ENCODE measurements at regions not wholly inside any gene's neighbourhood (a gene's known extent, or its start where the extent isn't known, plus 50 kb on each side); places are given as distances from the start of the nearest gene placed in this dataset.

GRCh38 chr3:83706669-83707068, 1252.1 kb upstream of the CADM2 start:
- H3K9me2 ChIP-seq (replicated peaks; ENCODE audit: insufficient read depth), result no peaks in the 10 kb centered on the region
- H3K4me2 ChIP-seq, result no peak overlapping the region
- H3K27ac ChIP-seq, result no peak overlapping the region
- H3K4me1 ChIP-seq (ENCODE audit: insufficient read depth), result no peaks in the 10 kb centered on the region
- no peaks in the 10 kb centered on the region for H3K27me3 ChIP-seq
- no peaks in the 10 kb centered on the region for H3K9me3 ChIP-seq (ENCODE audit: low read depth)
- no peak overlapping the region for H3K4me3 ChIP-seq
- no peak for DNase-seq (ENCODE audit: low spot score)
- H4K20me1 ChIP-seq (ENCODE audit: insufficient read depth, poor library complexity, severe bottlenecking), result no peaks in the 10 kb centered on the region
- 50% methylated on average over 1 of the region's 1 CpG for WGBS (ENCODE audit: low lambda C conversion rate, missing lambda C conversion rate)
- H3K36me3 ChIP-seq (replicated peaks; ENCODE audit: insufficient read depth, low read depth), result no peaks in the 10 kb centered on the region
- no peak overlapping the region for H2AFZ ChIP-seq
- TF ChIP-seq EZH2phosphoT487 (IDR thresholded peaks at IDR 0.05; ENCODE audit: low read depth, severe bottlenecking, unreplicated experiment), result no peak
- TF ChIP-seq CTCF (IDR thresholded peaks at IDR 0.05; ENCODE audit: poor library complexity), result no peak
- TF ChIP-seq EZH2 (IDR thresholded peaks at IDR 0.05; ENCODE audit: borderline replicate concordance), result no peak
- no peaks in the 10 kb centered on the region for H3K79me2 ChIP-seq

- no peak overlapping the region for H2AFZ ChIP-seq
- no peaks in the 10 kb centered on the region for H3K9me3 ChIP-seq (ENCODE audit: low read depth)
- H3K27ac ChIP-seq, result no peak overlapping the region
- H3K9me2 ChIP-seq (replicated peaks; ENCODE audit: insufficient read depth), result no peaks in the 10 kb centered on the region
- no peak for DNase-seq (ENCODE audit: low spot score)
- no peaks in the 10 kb centered on the region for H3K36me3 ChIP-seq (replicated peaks; ENCODE audit: insufficient read depth, low read depth)
- no peaks in the 10 kb centered on the region for H4K20me1 ChIP-seq (ENCODE audit: insufficient read depth, poor library complexity, severe bottlenecking)
- no peaks in the 10 kb centered on the region for H3K27me3 ChIP-seq
- TF ChIP-seq EZH2phosphoT487 (IDR thresholded peaks at IDR 0.05; ENCODE audit: low read depth, severe bottlenecking, unreplicated experiment), result no peak
- no peak for TF ChIP-seq EZH2 (IDR thresholded peaks at IDR 0.05; ENCODE audit: borderline replicate concordance)
- TF ChIP-seq CTCF (IDR thresholded peaks at IDR 0.05; ENCODE audit: poor library complexity), result no peak
- H3K4me2 ChIP-seq, result no peak overlapping the region
- no peaks in the 10 kb centered on the region for H3K79me2 ChIP-seq
- H3K4me3 ChIP-seq, result no peak overlapping the region
- whole genome bisulfite sequencing (ENCODE audit: low lambda C conversion rate, missing lambda C conversion rate), result 61% methylated on average over 5 of the region's 5 CpGs
- no peaks in the 10 kb centered on the region for H3K4me1 ChIP-seq (ENCODE audit: insufficient read depth)
These were observed 1243.5 kb upstream of the CADM2 start for GRCh38 chr3:83715307-83715706.

GRCh38 chr3:83729576-83729975, 1229.2 kb upstream of the CADM2 start:
- no peak overlapping the region for H3K4me3 ChIP-seq
- no peaks in the 10 kb centered on the region for H3K4me1 ChIP-seq (ENCODE audit: insufficient read depth)
- no peaks in the 10 kb centered on the region for H4K20me1 ChIP-seq (ENCODE audit: insufficient read depth, poor library complexity, severe bottlenecking)
- DNase-seq (ENCODE audit: low spot score), result no peak
- no peak for TF ChIP-seq EZH2 (IDR thresholded peaks at IDR 0.05; ENCODE audit: borderline replicate concordance)
- no peak for TF ChIP-seq CTCF (IDR thresholded peaks at IDR 0.05; ENCODE audit: poor library complexity)
- TF ChIP-seq EZH2phosphoT487 (IDR thresholded peaks at IDR 0.05; ENCODE audit: low read depth, severe bottlenecking, unreplicated experiment), result no peak
- no peaks in the 10 kb centered on the region for H3K9me3 ChIP-seq (ENCODE audit: low read depth)
- H3K27me3 ChIP-seq, result no peaks in the 10 kb centered on the region
- no peaks in the 10 kb centered on the region for H3K36me3 ChIP-seq (replicated peaks; ENCODE audit: insufficient read depth, low read depth)
- no peak overlapping the region for H3K27ac ChIP-seq
- no peaks in the 10 kb centered on the region for H3K79me2 ChIP-seq
- 83% methylated on average over 1 of the region's 1 CpG for WGBS (ENCODE audit: low lambda C conversion rate, missing lambda C conversion rate)
- no peak overlapping the region for H3K4me2 ChIP-seq
- H2AFZ ChIP-seq, result no peak overlapping the region
- H3K9me2 ChIP-seq (replicated peaks; ENCODE audit: insufficient read depth), result no peaks in the 10 kb centered on the region

GRCh38 chr3:83734656-83735055, 1224.1 kb upstream of the CADM2 start:
- no peaks in the 10 kb centered on the region for H3K79me2 ChIP-seq
- WGBS (ENCODE audit: low lambda C conversion rate, missing lambda C conversion rate), result 68% methylated on average over 4 of the region's 4 CpGs
- no peak for DNase-seq (ENCODE audit: low spot score)
- no peaks in the 10 kb centered on the region for H3K4me1 ChIP-seq (ENCODE audit: insufficient read depth)
- no peaks in the 10 kb centered on the region for H4K20me1 ChIP-seq (ENCODE audit: insufficient read depth, poor library complexity, severe bottlenecking)
- TF ChIP-seq EZH2phosphoT487 (IDR thresholded peaks at IDR 0.05; ENCODE audit: low read depth, severe bottlenecking, unreplicated experiment) (no peak), EZH2 (IDR thresholded peaks at IDR 0.05; ENCODE audit: borderline replicate concordance) (no peak), CTCF (IDR thresholded peaks at IDR 0.05; ENCODE audit: poor library complexity) (no peak)
- no peak overlapping the region for H2AFZ ChIP-seq
- no peaks in the 10 kb centered on the region for H3K9me3 ChIP-seq (ENCODE audit: low read depth)
- H3K4me2 ChIP-seq, result no peak overlapping the region
- no peaks in the 10 kb centered on the region for H3K36me3 ChIP-seq (replicated peaks; ENCODE audit: insufficient read depth, low read depth)
- H3K27me3 ChIP-seq, result no peaks in the 10 kb centered on the region
- no peak overlapping the region for H3K4me3 ChIP-seq
- H3K27ac ChIP-seq, result no peak overlapping the region
- H3K9me2 ChIP-seq (replicated peaks; ENCODE audit: insufficient read depth), result no peaks in the 10 kb centered on the region

Measured in hepatocyte (in vitro differentiated cells).